ENCODE measurements at regions not wholly inside any gene's neighbourhood (a gene's known extent, or its start where the extent isn't known, plus 50 kb on each side); places are given as distances from the start of the nearest gene placed in this dataset.

GRCh38 chr2:215644233-215644897, 208.5 kb upstream of the FN1 start:
- no peak for TF ChIP-seq POLR2A (IDR thresholded peaks at IDR 0.05)
- TF ChIP-seq CTCF (IDR thresholded peaks at IDR 0.05), result no peak
